ENCODE measurements at regions not wholly inside any gene's neighbourhood (a gene's known extent, or its start where the extent isn't known, plus 50 kb on each side); places are given as distances from the start of the nearest gene placed in this dataset.

GRCh38 chrX:115494161-115494560, 66.8 kb upstream of the PLS3 start:
- DNase-seq = no peak
- TF ChIP-seq, protein P1, sequence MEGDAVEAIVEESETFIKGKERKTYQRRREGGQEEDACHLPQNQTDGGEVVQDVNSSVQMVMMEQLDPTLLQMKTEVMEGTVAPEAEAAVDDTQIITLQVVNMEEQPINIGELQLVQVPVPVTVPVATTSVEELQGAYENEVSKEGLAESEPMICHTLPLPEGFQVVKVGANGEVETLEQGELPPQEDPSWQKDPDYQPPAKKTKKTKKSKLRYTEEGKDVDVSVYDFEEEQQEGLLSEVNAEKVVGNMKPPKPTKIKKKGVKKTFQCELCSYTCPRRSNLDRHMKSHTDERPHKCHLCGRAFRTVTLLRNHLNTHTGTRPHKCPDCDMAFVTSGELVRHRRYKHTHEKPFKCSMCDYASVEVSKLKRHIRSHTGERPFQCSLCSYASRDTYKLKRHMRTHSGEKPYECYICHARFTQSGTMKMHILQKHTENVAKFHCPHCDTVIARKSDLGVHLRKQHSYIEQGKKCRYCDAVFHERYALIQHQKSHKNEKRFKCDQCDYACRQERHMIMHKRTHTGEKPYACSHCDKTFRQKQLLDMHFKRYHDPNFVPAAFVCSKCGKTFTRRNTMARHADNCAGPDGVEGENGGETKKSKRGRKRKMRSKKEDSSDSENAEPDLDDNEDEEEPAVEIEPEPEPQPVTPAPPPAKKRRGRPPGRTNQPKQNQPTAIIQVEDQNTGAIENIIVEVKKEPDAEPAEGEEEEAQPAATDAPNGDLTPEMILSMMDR (IDR thresholded peaks at IDR 0.05; ENCODE audit: low read depth, low read length) = no peak
- Histone ChIP-seq H3K27ac (no peak overlapping the region), H3K9me3 (ENCODE audit: severe bottlenecking) (no peaks in the 10 kb centered on the region), H3K27me3 (ENCODE audit: insufficient read depth, low read depth, severe bottlenecking) (no peaks in the 10 kb centered on the region), H3K4me3 (ENCODE audit: low read depth, low read length) (no peak overlapping the region), H3K36me3 (no peaks in the 10 kb centered on the region)

GRCh38 chrX:115499112-115499805, 61.7 kb upstream of the PLS3 start:
- H3K9me3 ChIP-seq (ENCODE audit: severe bottlenecking) = no peaks in the 10 kb centered on the region
- no peak overlapping the region for H3K27ac ChIP-seq
- TF ChIP-seq, protein P1 (IDR thresholded peaks at IDR 0.05; ENCODE audit: low read depth, low read length) = no peak
- H3K36me3 ChIP-seq = no peaks in the 10 kb centered on the region
- H3K4me3 ChIP-seq (ENCODE audit: low read depth, low read length) = no peak overlapping the region
- DNase-seq = no peak
- H3K27me3 ChIP-seq (ENCODE audit: insufficient read depth, low read depth, severe bottlenecking) = no peaks in the 10 kb centered on the region

GRCh38 chrX:115503099-115503498, 57.9 kb upstream of the PLS3 start:
- H3K27ac ChIP-seq = no peak overlapping the region
- no peak overlapping the region for H3K4me3 ChIP-seq (ENCODE audit: low read depth, low read length)
- H3K9me3 ChIP-seq (ENCODE audit: severe bottlenecking) = no peaks in the 10 kb centered on the region
- TF ChIP-seq, protein P1 (IDR thresholded peaks at IDR 0.05; ENCODE audit: low read depth, low read length) = no peak
- no peak for DNase-seq
- H3K27me3 ChIP-seq (ENCODE audit: insufficient read depth, low read depth, severe bottlenecking) = no peaks in the 10 kb centered on the region
- no peaks in the 10 kb centered on the region for H3K36me3 ChIP-seq

DNA sequence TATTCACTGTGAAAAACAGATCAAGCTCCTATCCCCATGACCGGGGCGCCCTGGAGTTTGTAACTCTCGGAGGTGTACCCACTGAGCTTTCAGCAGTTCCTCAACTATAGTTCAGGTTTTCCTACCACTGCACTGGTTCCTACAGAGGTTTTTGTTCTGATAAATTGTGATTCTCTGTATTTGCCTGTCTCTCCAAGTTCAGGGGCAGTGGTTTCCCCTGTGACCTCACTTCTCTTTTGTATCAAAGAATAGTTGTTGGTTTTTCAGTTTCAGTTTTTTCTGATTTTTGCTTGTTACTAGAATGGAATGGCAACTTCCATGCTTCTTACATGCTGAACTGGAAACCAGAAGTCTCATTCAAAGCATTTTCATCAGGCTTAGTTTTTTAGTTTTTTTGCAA, 56.8 kb upstream of the PLS3 start:
- no peak for DNase-seq
- H3K4me3 ChIP-seq (ENCODE audit: low read depth, low read length) = no peak overlapping the region
- no peaks in the 10 kb centered on the region for H3K36me3 ChIP-seq
- no peaks in the 10 kb centered on the region for H3K27me3 ChIP-seq (ENCODE audit: insufficient read depth, low read depth, severe bottlenecking)
- H3K9me3 ChIP-seq (ENCODE audit: severe bottlenecking) = no peaks in the 10 kb centered on the region
- H3K27ac ChIP-seq = no peak overlapping the region
- TF ChIP-seq, protein P1 (IDR thresholded peaks at IDR 0.05; ENCODE audit: low read depth, low read length) = no peak
